ENCODE measurements at regions not wholly inside any gene's neighbourhood (a gene's known extent, or its start where the extent isn't known, plus 50 kb on each side); places are given as distances from the start of the nearest gene placed in this dataset.

GRCh38 chr2:228548230-228548629 lies 366.7 kb upstream of the SPHKAP start:
- Histone ChIP-seq H3K27me3 (ENCODE audit: control insufficient read depth in 2 of 2, insufficient read depth in 2 of 2, low read length in 2 of 2) (no peaks in the 10 kb centered on the region), H3K36me3 (replicated peaks in 1 of 2; ENCODE audit: control insufficient read depth in 1 of 2, insufficient read depth in 2 of 2, low read length in 2 of 2) (no peaks in the 10 kb centered on the region), H3K27ac (ENCODE audit: low read depth in 1 of 2, low read length in 2 of 2) (no peak overlapping the region), H3K79me2 (ENCODE audit: insufficient read depth, low read length) (no peaks in the 10 kb centered on the region), H3K4me2 (replicated peaks; ENCODE audit: extremely low read depth, low read length, poor library complexity, severe bottlenecking) (no peak overlapping the region), H3K4me1 (ENCODE audit: control insufficient read depth in 1 of 2, insufficient read depth in 2 of 2, low read length in 2 of 2) (no peaks in the 10 kb centered on the region), H3K9ac (ENCODE audit: insufficient read depth, low read length, poor library complexity, severe bottlenecking) (no peak overlapping the region), H3K4me3 (replicated peaks in 1 of 3; ENCODE audit: low read depth in 2 of 3, low read length in 3 of 3) (no peak overlapping the region), H2AFZ (ENCODE audit: insufficient read depth, low read depth, low read length, poor library complexity, severe bottlenecking) (no peak overlapping the region), H3K9me3 (replicated peaks in 1 of 2; ENCODE audit: control insufficient read depth in 1 of 2, insufficient read depth in 1 of 2, low read length in 2 of 2) (peaks cover 10 to 18% of the 10 kb centered on the region in 2 donors), H4K20me1 (ENCODE audit: insufficient read depth, low read length) (no peaks in the 10 kb centered on the region)
- H3K4me1 Mint-ChIP-seq, result no peaks in the 10 kb centered on the region
- H3K4me3 Mint-ChIP-seq, result no peak overlapping the region
- peaks cover 2 to 10% (median 5%) of the 10 kb centered on the region in 7 donors for H3K9me3 Mint-ChIP-seq
- intact Hi-C loops (cut with micrococcal nuclease), result no loop called here
- 100% methylated on average over 1 of the region's 1 CpG for WGBS (ENCODE audit: insufficient coverage)
- no peaks in the 10 kb centered on the region for H3K36me3 Mint-ChIP-seq
- no peak for TF ChIP-seq CTCF (IDR thresholded peaks at IDR 0.05)
- H3K27ac Mint-ChIP-seq, result no peak overlapping the region
- H3K27me3 Mint-ChIP-seq (ENCODE audit: low read depth in 3 of 3), result no peaks in the 10 kb centered on the region
- no peak for DNase-seq

- no peak overlapping the region for H3K9ac ChIP-seq (ENCODE audit: insufficient read depth, low read length, poor library complexity, severe bottlenecking)
- no peaks in the 10 kb centered on the region for H4K20me1 ChIP-seq (ENCODE audit: insufficient read depth, low read length)
- intact Hi-C loops (cut with micrococcal nuclease), result no loop called here
- H3K27me3 Mint-ChIP-seq (ENCODE audit: low read depth in 3 of 3), result no peaks in the 10 kb centered on the region
- H3K27me3 ChIP-seq (ENCODE audit: control insufficient read depth in 2 of 2, insufficient read depth in 2 of 2, low read length in 2 of 2), result no peaks in the 10 kb centered on the region
- no peak overlapping the region for H3K27ac ChIP-seq (ENCODE audit: low read depth in 1 of 2, low read length in 2 of 2)
- peaks cover 19% of the 10 kb centered on the region in 2 donors for H3K9me3 ChIP-seq (replicated peaks in 1 of 2; ENCODE audit: control insufficient read depth in 1 of 2, insufficient read depth in 1 of 2, low read length in 2 of 2)
- H3K79me2 ChIP-seq (ENCODE audit: insufficient read depth, low read length), result no peaks in the 10 kb centered on the region
- no peak overlapping the region for H3K4me2 ChIP-seq (replicated peaks; ENCODE audit: extremely low read depth, low read length, poor library complexity, severe bottlenecking)
- H3K9me3 Mint-ChIP-seq, result peaks cover 2 to 10% (median 5%) of the 10 kb centered on the region in 7 donors
- H3K4me1 ChIP-seq (ENCODE audit: control insufficient read depth in 1 of 2, insufficient read depth in 2 of 2, low read length in 2 of 2), result no peaks in the 10 kb centered on the region
- WGBS (ENCODE audit: insufficient coverage), result 67% methylated on average over 1 of the region's 2 CpGs
- no peak for DNase-seq
- H3K4me3 ChIP-seq (replicated peaks in 1 of 3; ENCODE audit: low read depth in 2 of 3, low read length in 3 of 3), result no peak overlapping the region
- H3K27ac Mint-ChIP-seq, result no peak overlapping the region
- H3K36me3 Mint-ChIP-seq, result no peaks in the 10 kb centered on the region
- no peaks in the 10 kb centered on the region for H3K4me1 Mint-ChIP-seq
- H3K36me3 ChIP-seq (replicated peaks in 1 of 2; ENCODE audit: control insufficient read depth in 1 of 2, insufficient read depth in 2 of 2, low read length in 2 of 2), result no peaks in the 10 kb centered on the region
- H2AFZ ChIP-seq (ENCODE audit: insufficient read depth, low read depth, low read length, poor library complexity, severe bottlenecking), result no peak overlapping the region
- H3K4me3 Mint-ChIP-seq, result no peak overlapping the region
- no peak for TF ChIP-seq CTCF (IDR thresholded peaks at IDR 0.05)
Measured at GRCh38 chr2:228545748-228546145, 364.3 kb upstream of the SPHKAP start.

Measured in CD14-positive monocyte (primary cell).